Fibroblast of pulmonary artery (primary cell): ENCODE measurements at regions not wholly inside any gene's neighbourhood (a gene's known extent, or its start where the extent isn't known, plus 50 kb on each side); places are given as distances from the start of the nearest gene placed in this dataset.

Experiments used
- DNase-seq: peaks from one replicate; pipeline ENCODE4 v3.0.0-alpha.2; 2010; ENCODE audit warnings: low read depth
- H3K4me3 ChIP-seq: replicated peaks from 2 replicates; pipeline ENCODE4 v1.5.1; 2011; ENCODE audit warnings: low read depth, mild to moderate bottlenecking, control low read depth, low read length, moderate library complexity
- CTCF ChIP-seq: IDR thresholded peaks from 2 replicates; pipeline ENCODE4 v1.5.1; 2011; ENCODE audit warnings: mild to moderate bottlenecking, control low read depth, low read length, inconsistent platforms; ENCODE audit errors: missing control alignments

- no peak overlapping the region for H3K4me3 ChIP-seq
- peak; percentile 79 for DNase-seq
- peak; percentile 55 for TF ChIP-seq CTCF
Measured at GRCh38 chr13:84896128-84896527, 903.1 kb downstream of the SLITRK6 start.

- no peak for DNase-seq
- TF ChIP-seq CTCF = no peak
- no peak overlapping the region for H3K4me3 ChIP-seq
Measured at GRCh38 chr13:84894749-84895148, 904.5 kb downstream of the SLITRK6 start.

- DNase-seq = no peak
- TF ChIP-seq CTCF = no peak
- no peak overlapping the region for H3K4me3 ChIP-seq
Measured at GRCh38 chr13:84885868-84886267, 913.4 kb downstream of the SLITRK6 start.

GRCh38 chr13:84873951-84874350 is 925.3 kb downstream of the SLITRK6 start:
- DNase-seq = no peak
- no peak overlapping the region for H3K4me3 ChIP-seq
- TF ChIP-seq CTCF = no peak

- H3K4me3 ChIP-seq = no peak overlapping the region
- peak; percentile 7 for TF ChIP-seq CTCF
- no peak for DNase-seq
Measured at GRCh38 chr13:84870190-84870589, 929.0 kb downstream of the SLITRK6 start.

- no peak overlapping the region for H3K4me3 ChIP-seq
- no peak for DNase-seq
- no peak for TF ChIP-seq CTCF
Measured at GRCh38 chr13:84867246-84867645, 932.0 kb downstream of the SLITRK6 start.

GRCh38 chr13:84865783-84866221 is 933.4 kb downstream of the SLITRK6 start:
- DNase-seq = no peak
- no peak for TF ChIP-seq CTCF
- H3K4me3 ChIP-seq = no peak overlapping the region
